ENCODE measurements at regions not wholly inside any gene's neighbourhood (a gene's known extent, or its start where the extent isn't known, plus 50 kb on each side); places are given as distances from the start of the nearest gene placed in this dataset.
"Not testable (repeated sequence)": the region's sequence is repeated elsewhere in the genome, so short reads cannot be mapped to it uniquely, and the experiment has no call there.

- not testable (repeated sequence) for TF ChIP-seq ZNF274 (IDR thresholded peaks at IDR 0.05; ENCODE audit: low read depth, low read length); SUZ12 (IDR thresholded peaks at IDR 0.05; ENCODE audit: extremely low read depth, insufficient read depth, insufficient read length); YY1 (IDR thresholded peaks at IDR 0.05; ENCODE audit: insufficient read depth, insufficient read length)
Observed at GRCh38 chr13:103880146-103880545, 813.9 kb upstream of the SLC10A2 start.
